ENCODE measurements at regions not wholly inside any gene's neighbourhood (a gene's known extent, or its start where the extent isn't known, plus 50 kb on each side); places are given as distances from the start of the nearest gene placed in this dataset.

DNA sequence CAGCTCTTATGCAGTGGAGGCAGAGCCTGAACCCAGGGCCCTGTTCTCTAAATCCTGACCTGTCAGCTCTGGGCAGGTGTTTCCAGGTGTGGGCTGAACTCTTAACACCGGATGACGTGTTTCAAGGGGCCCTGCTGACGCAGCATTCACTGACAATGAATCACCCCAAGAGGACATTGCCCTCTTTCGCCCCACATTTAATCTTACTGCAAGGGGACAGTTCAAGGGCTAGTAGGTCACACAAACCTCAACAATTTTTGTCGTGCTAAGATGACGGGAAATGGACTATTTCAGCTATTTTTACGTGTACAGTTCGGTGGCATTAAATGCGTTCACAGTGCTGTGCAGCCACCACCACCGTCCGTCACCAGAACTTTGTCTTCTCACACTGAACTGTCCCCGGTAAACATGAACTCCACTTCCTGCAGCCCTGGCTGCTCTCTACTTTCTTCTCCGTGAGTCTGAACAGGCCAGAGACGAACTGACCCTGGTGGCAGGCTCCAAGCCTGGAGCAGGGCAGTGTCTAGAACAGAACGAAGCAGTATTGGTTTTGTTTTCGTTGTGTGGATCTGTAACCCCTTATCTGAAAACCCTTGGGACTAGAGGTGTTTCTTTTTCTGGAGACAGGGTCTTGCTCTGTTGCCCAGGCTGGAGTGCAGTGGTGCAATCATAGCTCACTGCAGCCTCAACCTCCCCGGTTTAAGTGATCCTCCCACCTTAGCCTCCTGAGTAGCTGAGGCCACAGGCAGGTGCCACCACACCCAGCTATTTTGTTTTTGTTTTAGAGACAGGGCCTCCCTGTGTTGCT is 88.4 kb upstream of the CIBAR2 start (continued):
- TF ChIP-seq ZNF274 (CRISPR knock-in tag; IDR thresholded peaks at IDR 0.05), result 0 out of 2 replicates have a peak, but pooled peaks have one; percentile 11
- TF ChIP-seq ZNF572 (CRISPR knock-in tag; IDR thresholded peaks at IDR 0.05), result 0 out of 2 replicates have a peak, but pooled peaks have one; percentile 14
- 0 out of 2 replicates have a peak, but pooled peaks have one; percentile 20 for TF ChIP-seq KAT8 (CRISPR knock-in tag; IDR thresholded peaks at IDR 0.05)
- peak; percentile 48 for TF ChIP-seq ZFY (CRISPR knock-in tag; IDR thresholded peaks at IDR 0.05)
- TF ChIP-seq, protein P1, sequence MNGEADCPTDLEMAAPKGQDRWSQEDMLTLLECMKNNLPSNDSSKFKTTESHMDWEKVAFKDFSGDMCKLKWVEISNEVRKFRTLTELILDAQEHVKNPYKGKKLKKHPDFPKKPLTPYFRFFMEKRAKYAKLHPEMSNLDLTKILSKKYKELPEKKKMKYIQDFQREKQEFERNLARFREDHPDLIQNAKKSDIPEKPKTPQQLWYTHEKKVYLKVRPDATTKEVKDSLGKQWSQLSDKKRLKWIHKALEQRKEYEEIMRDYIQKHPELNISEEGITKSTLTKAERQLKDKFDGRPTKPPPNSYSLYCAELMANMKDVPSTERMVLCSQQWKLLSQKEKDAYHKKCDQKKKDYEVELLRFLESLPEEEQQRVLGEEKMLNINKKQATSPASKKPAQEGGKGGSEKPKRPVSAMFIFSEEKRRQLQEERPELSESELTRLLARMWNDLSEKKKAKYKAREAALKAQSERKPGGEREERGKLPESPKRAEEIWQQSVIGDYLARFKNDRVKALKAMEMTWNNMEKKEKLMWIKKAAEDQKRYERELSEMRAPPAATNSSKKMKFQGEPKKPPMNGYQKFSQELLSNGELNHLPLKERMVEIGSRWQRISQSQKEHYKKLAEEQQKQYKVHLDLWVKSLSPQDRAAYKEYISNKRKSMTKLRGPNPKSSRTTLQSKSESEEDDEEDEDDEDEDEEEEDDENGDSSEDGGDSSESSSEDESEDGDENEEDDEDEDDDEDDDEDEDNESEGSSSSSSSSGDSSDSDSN (CRISPR knock-in tag; IDR thresholded peaks at IDR 0.05), result peak; percentile 69
- peak; percentile 92 for TF ChIP-seq MAFF (IDR thresholded peaks at IDR 0.05; ENCODE audit: low read depth, low read length)
- peak; percentile 80; the same call in 1 of the 2 replicates for TF ChIP-seq MEIS1 (CRISPR knock-in tag; IDR thresholded peaks at IDR 0.05; ENCODE audit: borderline replicate concordance)
- TF ChIP-seq, protein P2, sequence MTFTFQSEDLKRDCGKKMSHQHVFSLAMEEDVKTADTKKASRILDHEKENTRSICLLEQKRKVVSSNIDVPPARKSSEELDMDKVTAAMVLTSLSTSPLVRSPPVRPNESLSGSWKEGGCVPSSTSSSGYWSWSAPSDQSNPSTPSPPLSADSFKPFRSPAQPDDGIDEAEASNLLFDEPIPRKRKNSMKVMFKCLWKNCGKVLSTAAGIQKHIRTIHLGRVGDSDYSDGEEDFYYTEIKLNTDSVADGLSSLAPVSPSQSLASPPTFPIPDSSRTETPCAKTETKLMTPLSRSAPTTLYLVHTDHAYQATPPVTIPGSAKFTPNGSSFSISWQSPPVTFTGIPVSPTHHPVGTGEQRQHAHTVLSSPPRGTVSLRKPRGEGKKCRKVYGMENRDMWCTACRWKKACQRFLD (CRISPR knock-in tag; IDR thresholded peaks at IDR 0.05; ENCODE audit: borderline replicate concordance), result no peak
- TF ChIP-seq ZNF496 (CRISPR knock-in tag; IDR thresholded peaks at IDR 0.05; ENCODE audit: insufficient replicate concordance), result no peak
- peak; percentile 69 for TF ChIP-seq CREM (IDR thresholded peaks at IDR 0.05)
- TF ChIP-seq CREM (CRISPR knock-in tag; IDR thresholded peaks at IDR 0.05), result no peak
- peak; percentile 87 for TF ChIP-seq CREB1 (IDR thresholded peaks at IDR 0.05)
- TF ChIP-seq CREB1 (CRISPR knock-in tag; IDR thresholded peaks at IDR 0.05), result peak; percentile 90
- TF ChIP-seq, protein P3, sequence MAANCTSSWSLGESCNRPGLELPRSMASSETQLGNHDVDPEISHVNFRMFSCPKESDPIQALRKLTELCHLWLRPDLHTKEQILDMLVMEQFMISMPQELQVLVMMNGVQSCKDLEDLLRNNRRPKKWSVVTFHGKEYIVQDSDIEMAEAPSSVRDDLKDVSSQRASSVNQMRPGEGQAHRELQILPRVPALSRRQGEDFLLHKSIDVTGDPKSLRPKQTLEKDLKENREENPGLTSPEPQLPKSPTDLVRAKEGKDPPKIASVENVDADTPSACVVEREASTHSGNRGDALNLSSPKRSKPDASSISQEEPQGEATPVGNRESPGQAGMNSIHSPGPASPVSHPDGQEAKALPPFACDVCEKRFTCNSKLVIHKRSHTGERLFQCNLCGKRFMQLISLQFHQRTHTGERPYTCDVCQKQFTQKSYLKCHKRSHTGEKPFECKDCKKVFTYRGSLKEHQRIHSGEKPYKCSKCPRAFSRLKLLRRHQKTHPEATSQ (CRISPR knock-in tag; IDR thresholded peaks at IDR 0.05; ENCODE audit: borderline replicate concordance), result no peak
- peak; percentile 68; the same call in 1 of the 2 replicates for TF ChIP-seq ZFX (CRISPR knock-in tag; IDR thresholded peaks at IDR 0.05; ENCODE audit: low read depth)
- 0 out of 2 replicates have a peak, but pooled peaks have one; percentile 17 for TF ChIP-seq ZKSCAN8 (CRISPR knock-in tag; IDR thresholded peaks at IDR 0.05; ENCODE audit: borderline replicate concordance)
- TF ChIP-seq, protein P4, sequence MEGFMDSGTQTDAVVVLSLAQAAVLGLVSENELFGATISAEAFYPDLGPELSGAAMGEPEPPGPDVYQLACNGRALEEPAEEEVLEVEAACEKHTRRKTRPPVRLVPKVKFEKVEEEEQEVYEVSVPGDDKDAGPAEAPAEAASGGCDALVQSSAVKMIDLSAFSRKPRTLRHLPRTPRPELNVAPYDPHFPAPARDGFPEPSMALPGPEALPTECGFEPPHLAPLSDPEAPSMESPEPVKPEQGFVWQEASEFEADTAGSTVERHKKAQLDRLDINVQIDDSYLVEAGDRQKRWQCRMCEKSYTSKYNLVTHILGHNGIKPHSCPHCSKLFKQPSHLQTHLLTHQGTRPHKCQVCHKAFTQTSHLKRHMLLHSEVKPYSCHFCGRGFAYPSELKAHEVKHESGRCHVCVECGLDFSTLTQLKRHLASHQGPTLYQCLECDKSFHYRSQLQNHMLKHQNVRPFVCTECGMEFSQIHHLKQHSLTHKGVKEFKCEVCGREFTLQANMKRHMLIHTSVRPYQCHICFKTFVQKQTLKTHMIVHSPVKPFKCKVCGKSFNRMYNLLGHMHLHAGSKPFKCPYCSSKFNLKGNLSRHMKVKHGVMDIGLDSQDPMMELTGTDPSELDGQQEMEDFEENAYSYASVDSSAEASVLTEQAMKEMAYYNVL (CRISPR knock-in tag; IDR thresholded peaks at IDR 0.05; ENCODE audit: borderline replicate concordance), result peak; percentile 80; the same call in 1 of the 2 replicates
- TF ChIP-seq ZNF3 (CRISPR knock-in tag; IDR thresholded peaks at IDR 0.05), result peak; percentile 72; the same call in 1 of the 2 replicates
- 0 out of 2 replicates have a peak, but pooled peaks have one; percentile 69 for TF ChIP-seq ADNP (CRISPR knock-in tag; IDR thresholded peaks at IDR 0.05)
- TF ChIP-seq, protein P5, sequence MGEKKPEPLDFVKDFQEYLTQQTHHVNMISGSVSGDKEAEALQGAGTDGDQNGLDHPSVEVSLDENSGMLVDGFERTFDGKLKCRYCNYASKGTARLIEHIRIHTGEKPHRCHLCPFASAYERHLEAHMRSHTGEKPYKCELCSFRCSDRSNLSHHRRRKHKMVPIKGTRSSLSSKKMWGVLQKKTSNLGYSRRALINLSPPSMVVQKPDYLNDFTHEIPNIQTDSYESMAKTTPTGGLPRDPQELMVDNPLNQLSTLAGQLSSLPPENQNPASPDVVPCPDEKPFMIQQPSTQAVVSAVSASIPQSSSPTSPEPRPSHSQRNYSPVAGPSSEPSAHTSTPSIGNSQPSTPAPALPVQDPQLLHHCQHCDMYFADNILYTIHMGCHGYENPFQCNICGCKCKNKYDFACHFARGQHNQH (CRISPR knock-in tag; IDR thresholded peaks at IDR 0.05), result 0 out of 2 replicates have a peak, but pooled peaks have one; percentile 36
- peak; percentile 95 for TF ChIP-seq ZBTB21 (CRISPR knock-in tag; IDR thresholded peaks at IDR 0.05)
